ENCODE measurements at regions not wholly inside any gene's neighbourhood (a gene's known extent, or its start where the extent isn't known, plus 50 kb on each side); places are given as distances from the start of the nearest gene placed in this dataset.
A peak's percentile ranks its signal among the peaks of the same experiment; 100 is the strongest.

GRCh38 chr16:58866935-58867334 lies 132.8 kb upstream of the GOT2 start (continued):
- TF ChIP-seq NONO (IDR thresholded peaks at IDR 0.05): no peak
- TF ChIP-seq NONO (CRISPR knock-in tag; conservative IDR thresholded peaks at IDR 0.05): no peak

GRCh38 chr16:58863761-58864160 lies 129.6 kb upstream of the GOT2 start:
- Histone ChIP-seq H3K9ac (ENCODE audit: insufficient read depth, low read depth, low read length) (no peak overlapping the region), H4K20me1 (ENCODE audit: insufficient read depth, low read length) (no peaks in the 10 kb centered on the region), H3K4me2 (ENCODE audit: low read depth, low read length) (no peak overlapping the region), H3K27ac (ENCODE audit: extremely low read length, insufficient read depth, low read length) (no peak overlapping the region), H3K4me3 (replicated peaks in 1 of 3; ENCODE audit: insufficient read depth in 1 of 3, low read depth in 2 of 3, low read length in 3 of 3) (no peak overlapping the region), H3K4me1 (ENCODE audit: insufficient read depth, low read length) (no peaks in the 10 kb centered on the region), H3K79me2 (ENCODE audit: insufficient read depth, low read length) (no peaks in the 10 kb centered on the region), H3K27me3 (ENCODE audit: control insufficient read depth in 1 of 2, insufficient read depth in 2 of 2, low read length in 2 of 2) (no peaks in the 10 kb centered on the region), H3K9me3 (ENCODE audit: low read length) (no peaks in the 10 kb centered on the region), H2AFZ (ENCODE audit: low read length) (no peak overlapping the region), H3K36me3 (replicated peaks in 1 of 2; ENCODE audit: control insufficient read depth in 1 of 2, insufficient read depth in 2 of 2, low read length in 2 of 2) (no peaks in the 10 kb centered on the region)
- FAIRE-seq: no peak
- no TSS peak for BruUV-seq (replicated peaks)
- POLR2A ChIA-PET: no interaction called here
- no peak for ATAC-seq
- no peak for TF ChIP-seq KAT7 (CRISPR knock-in tag; IDR thresholded peaks at IDR 0.05; ENCODE audit: borderline replicate concordance)
- TF ChIP-seq CREB1 (IDR thresholded peaks at IDR 0.05): peak; percentile 41; the same call in 1 of the 2 replicates
- no peak for TF ChIP-seq CREB1 (CRISPR knock-in tag; IDR thresholded peaks at IDR 0.05)
- TF ChIP-seq ELF3 (CRISPR knock-in tag; IDR thresholded peaks at IDR 0.05): no peak
- DNase-seq (ENCODE audit: low spot score): no peak
- CTCF ChIA-PET (ENCODE audit: low intra/inter-chr PET ratio, low total read pairs): no interaction called here
- in situ Hi-C loops (cut with HindIII; ENCODE audit: extremely low pct_ligation_motif_present, low pct_unique_long_range_greater_than_20kb) (no loop called here), intact Hi-C loops (cut with micrococcal nuclease; ENCODE audit: unreplicated experiment) (no loop called here)
- 0% methylated on average over 1 of the region's 1 CpG for WGBS (ENCODE audit: low lambda C conversion rate)

GRCh38 chr16:58863042-58863441 lies 128.9 kb upstream of the GOT2 start:
- in situ Hi-C loops (cut with HindIII; ENCODE audit: extremely low pct_ligation_motif_present, low pct_unique_long_range_greater_than_20kb): no loop called here
- Histone ChIP-seq H3K9me3 (ENCODE audit: low read length) (no peaks in the 10 kb centered on the region), H3K4me1 (ENCODE audit: insufficient read depth, low read length) (no peaks in the 10 kb centered on the region), H3K79me2 (ENCODE audit: insufficient read depth, low read length) (no peaks in the 10 kb centered on the region), H3K27ac (ENCODE audit: extremely low read length, insufficient read depth, low read length) (no peak overlapping the region), H3K27me3 (ENCODE audit: control insufficient read depth in 1 of 2, insufficient read depth in 2 of 2, low read length in 2 of 2) (no peaks in the 10 kb centered on the region), H2AFZ (ENCODE audit: low read length) (no peak overlapping the region), H3K9ac (ENCODE audit: insufficient read depth, low read depth, low read length) (no peak overlapping the region), H4K20me1 (ENCODE audit: insufficient read depth, low read length) (no peaks in the 10 kb centered on the region), H3K36me3 (replicated peaks in 1 of 2; ENCODE audit: control insufficient read depth in 1 of 2, insufficient read depth in 2 of 2, low read length in 2 of 2) (no peaks in the 10 kb centered on the region), H3K4me3 (replicated peaks in 1 of 3; ENCODE audit: insufficient read depth in 1 of 3, low read depth in 2 of 3, low read length in 3 of 3) (no peak overlapping the region), H3K4me2 (ENCODE audit: low read depth, low read length) (no peak overlapping the region)
- intact Hi-C loops (cut with micrococcal nuclease; ENCODE audit: unreplicated experiment): no loop called here
- no peak for ATAC-seq
- no TSS peak for BruUV-seq (replicated peaks)
- ChIA-PET POLR2A (no interaction called here), CTCF (ENCODE audit: low intra/inter-chr PET ratio, low total read pairs) (no interaction called here)
- FAIRE-seq: no peak
- no peak for DNase-seq (ENCODE audit: low spot score)
- 0% methylated on average over 2 of the region's 2 CpGs for WGBS (ENCODE audit: low lambda C conversion rate)
- TF ChIP-seq ZBTB38 (CRISPR knock-in tag; IDR thresholded peaks at IDR 0.05) (no peak), XRCC5 (optimal IDR thresholded peaks at IDR 0.05; ENCODE audit: low read length) (no peak), YEATS4 (CRISPR knock-in tag; IDR thresholded peaks at IDR 0.05; ENCODE audit: borderline replicate concordance) (no peak), KLF6 (CRISPR knock-in tag; IDR thresholded peaks at IDR 0.05) (no peak), MAFK (conservative IDR thresholded peaks at IDR 0.05 in 1 of 2, IDR thresholded peaks at IDR 0.05 in 1 of 2; ENCODE audit: low read length in 2 of 2) (peak in 1 of 2 experiments; percentile 45; a peak in 2 of 4 replicates), PRDM15 (CRISPR knock-in tag; IDR thresholded peaks at IDR 0.05) (no peak), ZBTB10 (CRISPR knock-in tag; IDR thresholded peaks at IDR 0.05; ENCODE audit: borderline replicate concordance) (no peak)

Measured in HepG2 (cell line).